HCT116 (cell line): ENCODE measurements at regions not wholly inside any gene's neighbourhood (a gene's known extent, or its start where the extent isn't known, plus 50 kb on each side); places are given as distances from the start of the nearest gene placed in this dataset.

Experiments
- CBX3 ChIP-seq: IDR thresholded peaks from 2 replicates; pipeline ENCODE4 v1.6.1; 2012; ENCODE audit warnings: low read depth
- EZH2 ChIP-seq: fragments of 200-600 bp; sonication (generic); IDR thresholded peaks from 2 replicates; pipeline ENCODE4 v1.6.1; 2017; ENCODE audit warnings: antibody characterized with exemption, mixed run types
- EZH2phosphoT487 ChIP-seq: fragments of 200-600 bp; IDR thresholded peaks from 2 replicates; pipeline ENCODE4 v1.6.1; 2018; ENCODE audit warnings: antibody characterized with exemption, borderline replicate concordance
- POLR2AphosphoS5 ChIP-seq: IDR thresholded peaks from 2 replicates; pipeline ENCODE4 v1.6.1; 2011; ENCODE audit warnings: mild to moderate bottlenecking, low read depth, low read length, moderate library complexity
- SRF ChIP-seq: IDR thresholded peaks from 2 replicates; pipeline ENCODE4 v1.6.1; 2012; ENCODE audit warnings: low read depth
- ZNF274 ChIP-seq: fragments of 200-500 bp; sonication (Bioruptor generic); IDR thresholded peaks from 2 replicates; pipeline ENCODE4 v1.6.1; 2014; ENCODE audit warnings: mild to moderate bottlenecking, low read depth, low read length, inconsistent platforms
- TF ChIP-seq, protein P1 (sequence below), 3 experiments: fragments of 200-600 bp in 1 of 3; sonication (generic) in 1 of 3; IDR thresholded peaks in 2 of 3; conservative IDR thresholded peaks in 1 of 3; 2 replicates each; pipeline ENCODE4 v1.5.1; 2012 to 2017; ENCODE audit warnings: low read depth in 2 of 3, low read length in 2 of 3, antibody characterized with exemption in 1 of 3, borderline replicate concordance in 1 of 3, control low read depth in 1 of 3, mild to moderate bottlenecking in 1 of 3, mixed read lengths in 1 of 3, mixed run types in 1 of 3, moderate library complexity in 1 of 3; ENCODE audit not compliant: insufficient read depth in 1 of 3

DNA sequence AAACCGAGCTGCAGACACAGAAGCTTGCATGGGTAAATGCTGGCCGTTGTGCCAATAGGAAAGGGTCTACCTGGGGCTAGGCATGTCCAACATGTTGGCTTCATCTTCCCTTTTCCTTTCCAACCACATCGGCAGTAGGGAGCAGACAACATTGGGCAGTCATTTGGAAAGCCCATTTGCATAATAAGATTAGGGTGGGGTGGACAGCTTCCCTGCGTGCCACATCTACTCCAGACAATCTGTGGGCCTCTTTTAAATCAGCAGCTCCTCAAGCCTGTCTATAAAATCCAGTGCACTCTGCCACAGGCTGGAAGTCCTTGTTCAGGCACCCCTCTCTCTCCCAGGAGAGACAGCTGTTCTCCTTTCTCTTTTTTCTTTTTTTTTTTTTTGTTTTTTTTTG lies 203.6 kb upstream of the KYNU start:
- TF ChIP-seq SRF, result no peak
- no peak for TF ChIP-seq EZH2phosphoT487
- TF ChIP-seq, protein P1, sequence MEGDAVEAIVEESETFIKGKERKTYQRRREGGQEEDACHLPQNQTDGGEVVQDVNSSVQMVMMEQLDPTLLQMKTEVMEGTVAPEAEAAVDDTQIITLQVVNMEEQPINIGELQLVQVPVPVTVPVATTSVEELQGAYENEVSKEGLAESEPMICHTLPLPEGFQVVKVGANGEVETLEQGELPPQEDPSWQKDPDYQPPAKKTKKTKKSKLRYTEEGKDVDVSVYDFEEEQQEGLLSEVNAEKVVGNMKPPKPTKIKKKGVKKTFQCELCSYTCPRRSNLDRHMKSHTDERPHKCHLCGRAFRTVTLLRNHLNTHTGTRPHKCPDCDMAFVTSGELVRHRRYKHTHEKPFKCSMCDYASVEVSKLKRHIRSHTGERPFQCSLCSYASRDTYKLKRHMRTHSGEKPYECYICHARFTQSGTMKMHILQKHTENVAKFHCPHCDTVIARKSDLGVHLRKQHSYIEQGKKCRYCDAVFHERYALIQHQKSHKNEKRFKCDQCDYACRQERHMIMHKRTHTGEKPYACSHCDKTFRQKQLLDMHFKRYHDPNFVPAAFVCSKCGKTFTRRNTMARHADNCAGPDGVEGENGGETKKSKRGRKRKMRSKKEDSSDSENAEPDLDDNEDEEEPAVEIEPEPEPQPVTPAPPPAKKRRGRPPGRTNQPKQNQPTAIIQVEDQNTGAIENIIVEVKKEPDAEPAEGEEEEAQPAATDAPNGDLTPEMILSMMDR (IDR thresholded peaks at IDR 0.05 in 2 of 3, conservative IDR thresholded peaks at IDR 0.05 in 1 of 3; ENCODE audit: borderline replicate concordance in 1 of 3, insufficient read depth in 1 of 3, low read depth in 2 of 3, low read length in 2 of 3), result no peak
- no peak for TF ChIP-seq ZNF274
- TF ChIP-seq CBX3, result no peak
- TF ChIP-seq POLR2AphosphoS5, result no peak
- TF ChIP-seq EZH2, result no peak
